Upper lobe of right lung (tissue), 1 donor: ENCODE measurements at regions not wholly inside any gene's neighbourhood (a gene's known extent, or its start where the extent isn't known, plus 50 kb on each side); places are given as distances from the start of the nearest gene placed in this dataset.

Source experiments
- ATAC-seq: fragments of 200-7000 bp; cut with Tn5 transposase; one replicate; pipeline ENCODE4 v1.9.1; 2020; ENCODE audit warnings: mild to moderate bottlenecking, moderate library complexity
- DNase-seq: peaks from one replicate; pipeline ENCODE4 v3.0.0-alpha.2; 2020
- H3K27ac ChIP-seq: fragments of 200-600 bp; one replicate; pipeline ENCODE4 v1.8.0; 2022
- H3K27me3 ChIP-seq: fragments of 200-600 bp; one replicate; pipeline ENCODE4 v1.8.0; 2022; ENCODE audit warnings: mild to moderate bottlenecking
- H3K36me3 ChIP-seq: fragments of 200-600 bp; one replicate; pipeline ENCODE4 v1.8.0; 2022
- H3K4me1 ChIP-seq: fragments of 200-600 bp; one replicate; pipeline ENCODE4 v1.8.0; 2022
- H3K4me3 ChIP-seq: fragments of 200-600 bp; one replicate; pipeline ENCODE4 v1.8.0; 2022; ENCODE audit warnings: mild to moderate bottlenecking
- H3K9me3 ChIP-seq: fragments of 200-600 bp; one replicate; pipeline ENCODE4 v1.8.0; 2022
- intact Hi-C: fragments of 100-400 bp; cut with DNase I; formaldehyde crosslinking; loops from one replicate; pipeline ENCODE4 v1.11.0; 2022
- TF ChIP-seq, protein P1 (sequence below): fragments of 200-600 bp; IDR thresholded peaks from one replicate; pipeline ENCODE4 v1.8.0; 2022; ENCODE audit warnings: antibody characterized with exemption
- donor health status: DM: no; HTN: yes; CAD: no; lungs with severe emphysema.

GRCh38 chr4:14515556-14515955, 486.7 kb upstream of the CPEB2 start:
- H3K36me3 ChIP-seq = no peaks in the 10 kb centered on the region
- intact Hi-C loops = no loop called here
- H3K27me3 ChIP-seq = no peaks in the 10 kb centered on the region
- H3K4me3 ChIP-seq = no peak overlapping the region
- H3K4me1 ChIP-seq = no peaks in the 10 kb centered on the region
- H3K27ac ChIP-seq = no peak overlapping the region
- DNase-seq (no peak), ATAC-seq (no peak)
- no peaks in the 10 kb centered on the region for H3K9me3 ChIP-seq
- TF ChIP-seq, protein P1, sequence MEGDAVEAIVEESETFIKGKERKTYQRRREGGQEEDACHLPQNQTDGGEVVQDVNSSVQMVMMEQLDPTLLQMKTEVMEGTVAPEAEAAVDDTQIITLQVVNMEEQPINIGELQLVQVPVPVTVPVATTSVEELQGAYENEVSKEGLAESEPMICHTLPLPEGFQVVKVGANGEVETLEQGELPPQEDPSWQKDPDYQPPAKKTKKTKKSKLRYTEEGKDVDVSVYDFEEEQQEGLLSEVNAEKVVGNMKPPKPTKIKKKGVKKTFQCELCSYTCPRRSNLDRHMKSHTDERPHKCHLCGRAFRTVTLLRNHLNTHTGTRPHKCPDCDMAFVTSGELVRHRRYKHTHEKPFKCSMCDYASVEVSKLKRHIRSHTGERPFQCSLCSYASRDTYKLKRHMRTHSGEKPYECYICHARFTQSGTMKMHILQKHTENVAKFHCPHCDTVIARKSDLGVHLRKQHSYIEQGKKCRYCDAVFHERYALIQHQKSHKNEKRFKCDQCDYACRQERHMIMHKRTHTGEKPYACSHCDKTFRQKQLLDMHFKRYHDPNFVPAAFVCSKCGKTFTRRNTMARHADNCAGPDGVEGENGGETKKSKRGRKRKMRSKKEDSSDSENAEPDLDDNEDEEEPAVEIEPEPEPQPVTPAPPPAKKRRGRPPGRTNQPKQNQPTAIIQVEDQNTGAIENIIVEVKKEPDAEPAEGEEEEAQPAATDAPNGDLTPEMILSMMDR = no peak

DNA sequence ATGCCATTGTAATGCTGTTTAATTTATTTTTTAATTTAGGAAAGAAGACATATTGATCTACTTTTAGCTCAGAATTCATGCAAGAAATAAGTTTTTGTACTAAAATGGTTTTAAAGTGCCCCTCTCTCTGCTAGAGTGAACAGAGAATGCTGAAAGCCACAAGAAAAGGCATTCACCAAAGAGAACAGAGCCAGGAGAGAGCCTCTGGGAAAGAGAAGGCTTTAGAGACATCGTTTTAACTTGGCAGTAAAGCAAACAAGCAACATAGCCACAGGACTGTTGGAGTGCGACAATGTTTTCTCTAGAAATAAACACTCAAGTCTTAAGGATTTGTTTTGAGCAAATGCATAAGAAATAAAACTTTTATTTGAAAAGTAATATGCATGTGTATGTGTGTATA, 484.1 kb upstream of the CPEB2 start:
- H3K4me3 ChIP-seq = no peak overlapping the region
- ATAC-seq (no peak), DNase-seq (no peak)
- H3K27ac ChIP-seq = no peak overlapping the region
- H3K9me3 ChIP-seq = no peaks in the 10 kb centered on the region
- intact Hi-C loops = no loop called here
- no peaks in the 10 kb centered on the region for H3K27me3 ChIP-seq
- H3K36me3 ChIP-seq = no peaks in the 10 kb centered on the region
- TF ChIP-seq, protein P1 = no peak
- no peaks in the 10 kb centered on the region for H3K4me1 ChIP-seq

GRCh38 chr4:14520171-14520570, 482.1 kb upstream of the CPEB2 start:
- no peak for DNase-seq
- no peaks in the 10 kb centered on the region for H3K9me3 ChIP-seq

GRCh38 chr4:14524276-14524675, 478.0 kb upstream of the CPEB2 start:
- H3K4me1 ChIP-seq = no peaks in the 10 kb centered on the region
- ATAC-seq (no peak), DNase-seq (no peak)
- H3K4me3 ChIP-seq = no peak overlapping the region
- TF ChIP-seq, protein P1 = no peak
- intact Hi-C loops = no loop called here
- no peaks in the 10 kb centered on the region for H3K9me3 ChIP-seq
- H3K36me3 ChIP-seq = no peaks in the 10 kb centered on the region
- no peaks in the 10 kb centered on the region for H3K27me3 ChIP-seq
- H3K27ac ChIP-seq = no peak overlapping the region

More at GRCh38 chr4:14520171-14520570, 482.1 kb upstream of the CPEB2 start:
- Histone ChIP-seq H3K36me3 (no peaks in the 10 kb centered on the region), H3K4me3 (no peak overlapping the region), H3K27ac (no peak overlapping the region), H3K4me1 (no peaks in the 10 kb centered on the region), H3K27me3 (no peaks in the 10 kb centered on the region)
- no peak for ATAC-seq
- intact Hi-C loops = no loop called here
- TF ChIP-seq, protein P1 = no peak

- Histone ChIP-seq H3K27me3 (no peaks in the 10 kb centered on the region), H3K4me3 (no peak overlapping the region), H3K4me1 (no peaks in the 10 kb centered on the region), H3K9me3 (no peaks in the 10 kb centered on the region), H3K36me3 (no peaks in the 10 kb centered on the region), H3K27ac (no peak overlapping the region)
- intact Hi-C loops = no loop called here
- TF ChIP-seq, protein P1 = no peak
- DNase-seq = no peak
- no peak for ATAC-seq
Observed at GRCh38 chr4:14528918-14529317, 473.4 kb upstream of the CPEB2 start.

DNA sequence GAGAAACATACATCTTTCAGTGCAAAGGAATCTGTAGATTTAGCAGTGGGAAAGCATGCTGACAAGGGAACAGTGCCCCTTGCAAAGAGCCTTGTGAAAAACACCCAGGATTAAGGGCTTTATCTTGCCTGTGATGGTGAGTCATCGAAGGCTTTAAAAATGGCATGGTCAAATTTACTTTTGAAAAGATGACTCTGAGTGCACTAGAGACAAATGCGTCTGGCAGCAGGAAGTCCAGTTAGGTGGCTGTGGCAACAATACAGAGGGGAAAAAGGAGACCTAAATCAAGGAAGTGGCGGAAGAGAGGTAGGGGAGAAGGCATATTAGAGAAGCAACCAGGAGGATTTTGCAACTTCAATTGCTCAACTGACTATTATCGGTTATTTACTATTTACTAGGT, 472.6 kb upstream of the CPEB2 start:
- Histone ChIP-seq H3K4me3 (no peak overlapping the region), H3K27ac (no peak overlapping the region), H3K36me3 (no peaks in the 10 kb centered on the region), H3K4me1 (no peaks in the 10 kb centered on the region), H3K27me3 (no peaks in the 10 kb centered on the region), H3K9me3 (no peaks in the 10 kb centered on the region)
- no peak for DNase-seq
- ATAC-seq = no peak
- TF ChIP-seq, protein P1 = no peak
- intact Hi-C loops = no loop called here
